CD14-positive monocyte (primary cell): ENCODE measurements at regions not wholly inside any gene's neighbourhood (a gene's known extent, or its start where the extent isn't known, plus 50 kb on each side); places are given as distances from the start of the nearest gene placed in this dataset.

Source experiments
- DNase-seq, 3 donors: peaks; one replicate each; pipeline ENCODE4 v3.0.0-alpha.2; 2011 to 2022
- H2AFZ ChIP-seq: 2 replicates; pipeline ENCODE4 v1.6.0; 2012; ENCODE audit warnings: mild to moderate bottlenecking, low read depth, low read length, inconsistent platforms; ENCODE audit not compliant: insufficient read depth, poor library complexity, severe bottlenecking
- H3K27ac ChIP-seq, 2 donors: 1 replicate in 1 of 2; 2 replicates in 1 of 2; pipeline ENCODE4 v1.5.1; 2012 to 2013; ENCODE audit warnings: low read length in 2 of 2, control low read depth in 1 of 2, inconsistent platforms in 1 of 2, low read depth in 1 of 2, mild to moderate bottlenecking in 1 of 2
- H3K27me3 ChIP-seq, 2 donors: one replicate each; pipeline versions ENCODE4 v1.6.0 to v1.6.1; 2011 to 2013; ENCODE audit warnings: low read length in 2 of 2; ENCODE audit not compliant: control insufficient read depth in 2 of 2, insufficient read depth in 2 of 2
- H3K36me3 ChIP-seq, 2 donors: replicated peaks in 1 of 2; 1 replicate in 1 of 2; 2 replicates in 1 of 2; pipeline versions ENCODE4 v1.5.1 to v1.6.1; 2012 to 2013; ENCODE audit warnings: low read length in 2 of 2, control low read depth in 1 of 2, inconsistent platforms in 1 of 2, mild to moderate bottlenecking in 1 of 2; ENCODE audit not compliant: insufficient read depth in 2 of 2, control insufficient read depth in 1 of 2
- H3K4me1 ChIP-seq, 2 donors: 1 replicate in 1 of 2; 2 replicates in 1 of 2; pipeline versions ENCODE4 v1.5.1 to v1.6.1; 2012 to 2013; ENCODE audit warnings: low read length in 2 of 2, control low read depth in 1 of 2, inconsistent platforms in 1 of 2, mild to moderate bottlenecking in 1 of 2, moderate library complexity in 1 of 2; ENCODE audit not compliant: insufficient read depth in 2 of 2, control insufficient read depth in 1 of 2
- H3K4me2 ChIP-seq: replicated peaks from 2 replicates; pipeline ENCODE3; 2012; ENCODE audit warnings: low read length, moderate library complexity, mild to moderate bottlenecking; ENCODE audit not compliant: poor library complexity, severe bottlenecking; ENCODE audit errors: extremely low read depth
- H3K4me3 ChIP-seq, 3 experiments: fragments of 200-600 bp in 1 of 3; sonication (generic) in 1 of 3; replicated peaks in 1 of 3; 1 replicate in 2 of 3; 2 replicates in 1 of 3; pipeline ENCODE4 v1.5.1; 2011 to 2013; ENCODE audit warnings: low read length in 3 of 3, mild to moderate bottlenecking in 3 of 3, control low read depth in 2 of 3, low read depth in 2 of 3, inconsistent platforms in 1 of 3, moderate library complexity in 1 of 3
- H3K79me2 ChIP-seq: 2 replicates; pipeline ENCODE4 v1.6.0; 2012; ENCODE audit warnings: mild to moderate bottlenecking, control low read depth, inconsistent platforms, low read length, moderate library complexity; ENCODE audit not compliant: insufficient read depth
- H3K9ac ChIP-seq: 2 replicates; pipeline ENCODE4 v1.6.0; 2017; ENCODE audit warnings: low read length, mild to moderate bottlenecking; ENCODE audit not compliant: insufficient read depth, poor library complexity, severe bottlenecking
- H3K9me3 ChIP-seq, 2 donors: replicated peaks in 1 of 2; 1 replicate in 1 of 2; 2 replicates in 1 of 2; pipeline versions ENCODE4 v1.5.1 to v1.6.1; 2012 to 2013; ENCODE audit warnings: low read length in 2 of 2, control low read depth in 1 of 2; ENCODE audit not compliant: control insufficient read depth in 1 of 2, insufficient read depth in 1 of 2
- H4K20me1 ChIP-seq: 2 replicates; pipeline ENCODE4 v1.6.0; 2012; ENCODE audit warnings: mild to moderate bottlenecking, low read length, control low read depth, moderate library complexity; ENCODE audit not compliant: insufficient read depth
- H3K27ac Mint-ChIP-seq, 7 donors: one replicate each; pipeline ENCODE4 v1.8.0; 2020; ENCODE audit warnings: mild to moderate bottlenecking in 7 of 7, mixed read lengths in 7 of 7, moderate library complexity in 6 of 7, inconsistent platforms in 2 of 7
- H3K27me3 Mint-ChIP-seq, 3 donors: one replicate each; pipeline ENCODE4 v1.8.0; 2021 to 2022; ENCODE audit warnings: low read depth in 3 of 3, mild to moderate bottlenecking in 3 of 3, mixed read lengths in 3 of 3, moderate library complexity in 3 of 3, inconsistent platforms in 1 of 3
- H3K36me3 Mint-ChIP-seq, 2 donors: one replicate each; pipeline ENCODE4 v1.8.0; 2020; ENCODE audit warnings: mixed read lengths in 2 of 2, inconsistent platforms in 1 of 2, mild to moderate bottlenecking in 1 of 2
- H3K4me1 Mint-ChIP-seq: one replicate; pipeline ENCODE4 v1.8.0; 2020; ENCODE audit warnings: mild to moderate bottlenecking, mixed read lengths
- H3K4me3 Mint-ChIP-seq, 2 donors: one replicate each; pipeline ENCODE4 v1.8.0; 2020; ENCODE audit warnings: mild to moderate bottlenecking in 2 of 2, mixed read lengths in 2 of 2, moderate library complexity in 1 of 2
- H3K9me3 Mint-ChIP-seq, 7 donors: one replicate each; pipeline ENCODE4 v1.8.0; 2020 to 2022; ENCODE audit warnings: mixed read lengths in 7 of 7, mild to moderate bottlenecking in 6 of 7, moderate library complexity in 6 of 7, inconsistent platforms in 2 of 7
- CTCF ChIP-seq: fragments of 200-600 bp; IDR thresholded peaks from one replicate; pipeline ENCODE4 v1.8.0; 2022; ENCODE audit warnings: antibody characterized with exemption, mild to moderate bottlenecking
- WGBS: methylation state at CpG from one replicate; pipeline ENCODE4 v1.1.5; 2013; ENCODE audit warnings: missing lambda C conversion rate; ENCODE audit not compliant: insufficient coverage; 5-methylcytosine and 5-hydroxymethylcytosine counted together
- intact Hi-C, 2 donors: fragments of 100-400 bp; cut with micrococcal nuclease; formaldehyde crosslinking; loops; one replicate each; pipeline versions ENCODE4 v1.15.0 to v1.15.1; 2023

GRCh38 chr5:112064271-112064701, 307.3 kb upstream of the NREP start:
- intact Hi-C loops: no loop called here
- no peaks in the 10 kb centered on the region for H3K27me3 ChIP-seq
- no peak overlapping the region for H2AFZ ChIP-seq
- no peak overlapping the region for H3K9ac ChIP-seq
- H3K9me3 ChIP-seq: no peaks in the 10 kb centered on the region
- Mint-ChIP-seq H3K9me3 (no peaks in the 10 kb centered on the region), H3K36me3 (no peaks in the 10 kb centered on the region), H3K4me1 (no peaks in the 10 kb centered on the region), H3K27ac (no peak overlapping the region), H3K27me3 (peaks cover 0 to 2% (median 0%) of the 10 kb centered on the region in 3 donors), H3K4me3 (no peak overlapping the region)
- H3K4me1 ChIP-seq: no peaks in the 10 kb centered on the region
- H3K36me3 ChIP-seq: no peaks in the 10 kb centered on the region
- H3K4me3 ChIP-seq: no peak overlapping the region
- H3K79me2 ChIP-seq: no peaks in the 10 kb centered on the region
- no peaks in the 10 kb centered on the region for H4K20me1 ChIP-seq
- no peak overlapping the region for H3K4me2 ChIP-seq
- WGBS: no CpG with 5 or more reads among the region's 2 CpGs
- TF ChIP-seq CTCF: no peak
- H3K27ac ChIP-seq: no peak overlapping the region
- no peak for DNase-seq

- Histone ChIP-seq H3K4me2 (no peak overlapping the region), H3K36me3 (no peaks in the 10 kb centered on the region), H3K27me3 (peaks cover 0 to 3% of the 10 kb centered on the region in 2 donors), H3K9me3 (no peaks in the 10 kb centered on the region), H3K4me3 (no peak overlapping the region), H4K20me1 (no peaks in the 10 kb centered on the region), H3K27ac (no peak overlapping the region), H2AFZ (no peak overlapping the region), H3K9ac (no peak overlapping the region), H3K79me2 (no peaks in the 10 kb centered on the region), H3K4me1 (no peaks in the 10 kb centered on the region)
- intact Hi-C loops: no loop called here
- Mint-ChIP-seq H3K9me3 (no peaks in the 10 kb centered on the region), H3K4me1 (no peaks in the 10 kb centered on the region), H3K36me3 (no peaks in the 10 kb centered on the region), H3K27me3 (peaks cover 0 to 5% (median 0%) of the 10 kb centered on the region in 3 donors), H3K27ac (no peak overlapping the region), H3K4me3 (no peak overlapping the region)
- no CpG with 5 or more reads among the region's 1 CpG for WGBS
- DNase-seq: no peak
- no peak for TF ChIP-seq CTCF
These were observed 306.9 kb upstream of the NREP start for GRCh38 chr5:112063856-112064255.
